Muscle of leg (tissue), 3 donors: ENCODE measurements at regions not wholly inside any gene's neighbourhood (a gene's known extent, or its start where the extent isn't known, plus 50 kb on each side); places are given as distances from the start of the nearest gene placed in this dataset.

Experiments used
- DNase-seq: peaks from one replicate; pipeline ENCODE4 v3.0.0; 2013
- H3K27ac ChIP-seq: one replicate; pipeline ENCODE4 v1.5.1; 2013; ENCODE audit warnings: mild to moderate bottlenecking, low read length, control low read depth
- H3K27me3 ChIP-seq: one replicate; pipeline ENCODE4 v1.6.1; 2013; ENCODE audit warnings: low read length; ENCODE audit not compliant: control insufficient read depth, insufficient read depth
- H3K36me3 ChIP-seq: one replicate; pipeline ENCODE4 v1.6.1; 2013; ENCODE audit warnings: low read length; ENCODE audit not compliant: control insufficient read depth, insufficient read depth
- H3K4me1 ChIP-seq: one replicate; pipeline ENCODE4 v1.6.1; 2013; ENCODE audit warnings: low read length; ENCODE audit not compliant: control insufficient read depth, insufficient read depth
- H3K4me3 ChIP-seq: one replicate; pipeline ENCODE4 v1.5.1; 2013; ENCODE audit warnings: low read length, control low read depth
- H3K9me3 ChIP-seq: replicated peaks from 2 replicates; pipeline ENCODE4 v1.6.1; 2013; ENCODE audit warnings: low read depth, low read length; ENCODE audit not compliant: control insufficient read depth
- WGBS: methylation state at CpG from one replicate; pipeline ENCODE4 v1.1.5; 2013; ENCODE audit warnings: missing lambda C conversion rate; ENCODE audit not compliant: insufficient coverage; 5-methylcytosine and 5-hydroxymethylcytosine counted together

DNA sequence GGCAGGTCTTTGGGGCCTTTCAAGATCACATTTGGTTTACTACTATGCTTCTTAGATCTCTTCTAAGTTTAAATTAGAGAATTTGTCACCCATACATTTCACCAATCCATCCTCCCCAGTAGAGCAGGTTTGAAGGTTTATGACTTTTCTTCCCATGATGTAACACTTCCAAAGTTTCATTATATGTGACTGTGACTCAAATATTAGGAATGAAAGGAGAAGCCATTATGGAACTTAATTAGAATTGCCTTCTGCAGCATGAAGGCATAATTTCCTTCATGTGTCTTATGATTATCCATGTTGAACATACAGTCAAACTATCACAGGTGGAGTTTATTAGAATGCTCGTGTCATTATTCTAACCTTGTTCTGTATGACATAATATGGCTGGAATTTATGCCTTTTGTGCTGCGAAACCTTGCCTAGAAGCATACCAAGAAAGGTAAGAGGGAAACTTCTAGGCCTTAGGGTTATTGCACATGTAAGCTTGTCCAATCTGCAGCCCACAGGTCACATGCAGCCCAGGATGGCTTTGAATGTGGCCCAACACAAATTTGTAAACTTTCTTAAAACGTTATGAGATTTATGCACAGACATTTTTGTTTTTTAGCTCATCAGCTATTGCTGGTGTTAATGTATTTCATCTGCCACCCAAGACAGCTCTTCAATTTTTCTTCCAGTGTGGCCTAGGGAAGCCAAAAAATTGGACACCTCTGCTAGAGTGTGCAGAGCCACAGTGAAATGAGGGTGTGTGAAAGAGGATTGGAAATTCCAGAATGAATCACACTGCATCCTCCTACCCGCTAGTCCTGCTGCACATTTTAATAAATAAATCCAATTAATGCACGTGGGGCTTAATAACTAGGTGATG lies 133.6 kb downstream of the TMEM26 start:
- no peak for DNase-seq
- Histone ChIP-seq H3K4me1 (no peaks in the 10 kb centered on the region), H3K9me3 (no peaks in the 10 kb centered on the region), H3K27ac (no peak overlapping the region), H3K36me3 (no peaks in the 10 kb centered on the region), H3K4me3 (no peak overlapping the region), H3K27me3 (no peaks in the 10 kb centered on the region)
- 80% methylated on average over 2 of the region's 5 CpGs for WGBS

DNA sequence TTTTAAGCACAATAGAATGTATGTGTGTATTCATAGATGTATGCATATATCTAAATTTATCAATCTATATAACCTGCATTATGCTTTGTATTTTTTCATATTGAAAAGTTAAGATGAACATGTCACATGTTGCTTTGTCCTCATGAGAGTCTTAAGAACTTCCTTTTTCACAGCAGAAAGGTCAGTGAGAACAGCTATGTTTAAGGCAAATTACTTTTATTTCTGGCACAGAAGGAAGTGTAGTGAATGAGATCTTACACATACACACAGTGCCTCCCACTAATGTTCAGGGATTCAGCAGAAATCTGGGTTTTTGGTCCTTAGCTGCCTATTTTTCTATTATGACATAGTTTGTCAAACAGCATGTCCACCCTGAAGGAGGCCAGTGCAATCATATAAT lies 134.8 kb downstream of the TMEM26 start:
- no peak overlapping the region for H3K27ac ChIP-seq
- H3K36me3 ChIP-seq: no peaks in the 10 kb centered on the region
- no peaks in the 10 kb centered on the region for H3K27me3 ChIP-seq

DNA sequence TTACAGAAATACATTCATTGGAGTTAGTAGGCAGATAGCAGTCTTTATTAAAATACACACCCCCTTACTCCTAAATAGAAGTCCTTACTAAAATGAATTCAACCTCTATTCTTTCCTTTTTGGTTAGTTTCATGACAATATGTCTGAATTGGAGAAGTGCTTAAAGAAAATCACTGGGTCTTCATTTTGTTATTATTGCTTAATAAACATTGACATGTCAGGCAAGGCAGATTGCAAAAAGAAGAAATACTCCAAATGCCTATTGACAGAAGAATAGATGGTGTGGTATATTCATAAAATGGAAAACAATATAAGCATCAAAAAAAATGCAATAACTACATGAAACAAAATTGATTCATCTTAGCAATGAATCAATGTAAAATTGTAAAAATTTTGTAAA lies 135.5 kb downstream of the TMEM26 start:
- Histone ChIP-seq H3K4me3 (no peak overlapping the region), H3K36me3 (no peaks in the 10 kb centered on the region), H3K9me3 (no peaks in the 10 kb centered on the region), H3K27ac (no peak overlapping the region), H3K4me1 (no peaks in the 10 kb centered on the region), H3K27me3 (no peaks in the 10 kb centered on the region)
- no peak for DNase-seq

More for the DNA sequence above, 134.8 kb downstream of the TMEM26 start:
- H3K9me3 ChIP-seq: no peaks in the 10 kb centered on the region
- no peaks in the 10 kb centered on the region for H3K4me1 ChIP-seq
- DNase-seq: no peak
- no peak overlapping the region for H3K4me3 ChIP-seq

DNA sequence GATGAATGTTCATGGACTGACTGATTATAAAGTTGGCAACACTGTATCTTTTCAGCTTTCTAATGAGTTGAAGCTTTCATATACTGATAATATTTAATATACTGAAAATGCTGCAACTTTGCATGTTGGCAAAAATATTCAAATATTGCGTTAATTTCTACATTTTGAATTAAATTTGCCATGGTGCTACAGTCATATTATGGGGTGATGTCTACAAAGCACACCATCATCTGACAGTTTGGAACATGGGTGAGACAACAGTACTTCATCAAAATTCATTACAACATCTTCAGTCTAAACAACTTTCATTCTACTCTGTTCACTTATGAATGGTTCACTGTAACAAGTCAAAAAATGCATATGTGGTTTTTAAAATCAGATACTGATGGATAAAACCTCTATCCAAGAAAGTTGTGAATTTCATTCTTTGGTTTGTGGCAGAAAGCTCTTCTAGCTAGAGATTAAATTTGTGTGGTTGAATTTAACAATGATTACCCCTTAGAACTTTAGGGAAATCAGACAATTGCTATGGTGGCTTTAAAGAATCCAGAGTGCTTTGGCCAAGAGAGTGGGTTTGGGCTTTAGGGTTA lies 136.4 kb downstream of the TMEM26 start:
- Histone ChIP-seq H3K4me3 (no peak overlapping the region), H3K27me3 (no peaks in the 10 kb centered on the region), H3K27ac (no peak overlapping the region), H3K36me3 (no peaks in the 10 kb centered on the region), H3K9me3 (no peaks in the 10 kb centered on the region), H3K4me1 (no peaks in the 10 kb centered on the region)
- WGBS: no CpG with 5 or more reads among the region's 1 CpG
- no peak for DNase-seq

DNA sequence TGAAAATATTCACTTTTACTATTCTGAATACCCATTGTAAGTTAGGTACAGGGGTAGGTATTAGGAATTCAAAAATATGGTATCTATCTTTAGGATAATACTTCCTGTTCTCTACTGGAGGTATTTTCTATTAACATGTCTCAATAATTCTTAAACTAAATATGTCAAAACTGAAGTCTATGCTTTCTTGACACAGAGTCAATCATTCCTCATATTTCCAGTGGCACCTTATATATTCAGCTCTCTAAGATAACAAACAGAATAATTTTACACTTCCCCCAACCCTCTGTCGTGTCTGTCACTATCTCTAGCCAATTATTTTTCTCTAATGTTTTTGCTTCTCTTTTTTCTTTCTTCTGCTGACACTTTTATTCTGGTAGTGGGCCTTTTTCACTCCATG lies 138.9 kb downstream of the TMEM26 start:
- WGBS: 100% methylated on average over 1 of the region's 1 CpG
- DNase-seq: no peak
- H3K4me3 ChIP-seq: no peak overlapping the region

DNA sequence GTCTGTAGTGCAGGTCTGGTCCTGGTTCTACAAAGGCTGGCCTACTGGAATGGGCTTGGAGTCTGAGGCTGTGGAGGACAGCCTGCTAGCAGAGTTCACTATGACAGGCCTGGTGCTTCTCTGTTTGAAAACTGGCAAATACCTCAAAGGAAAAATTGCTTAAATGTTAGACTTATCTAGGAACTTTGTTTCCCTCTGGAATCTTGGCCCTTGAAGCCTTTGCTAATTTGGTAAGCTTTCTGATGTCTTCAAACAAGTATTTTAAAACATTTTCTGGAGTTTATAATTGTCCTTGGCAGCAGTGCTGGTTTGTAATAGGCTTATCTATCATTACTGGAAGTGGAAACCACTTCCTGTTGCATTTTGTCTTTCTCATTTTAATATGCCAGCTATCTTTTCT lies 139.7 kb downstream of the TMEM26 start:
- Histone ChIP-seq H3K27me3 (no peaks in the 10 kb centered on the region), H3K4me3 (no peak overlapping the region), H3K27ac (no peak overlapping the region), H3K4me1 (no peaks in the 10 kb centered on the region), H3K9me3 (no peaks in the 10 kb centered on the region), H3K36me3 (no peaks in the 10 kb centered on the region)
- DNase-seq: no peak

More for the DNA sequence above, 138.9 kb downstream of the TMEM26 start:
- Histone ChIP-seq H3K36me3 (no peaks in the 10 kb centered on the region), H3K4me1 (no peaks in the 10 kb centered on the region), H3K27ac (no peak overlapping the region), H3K9me3 (no peaks in the 10 kb centered on the region), H3K27me3 (no peaks in the 10 kb centered on the region)

DNA sequence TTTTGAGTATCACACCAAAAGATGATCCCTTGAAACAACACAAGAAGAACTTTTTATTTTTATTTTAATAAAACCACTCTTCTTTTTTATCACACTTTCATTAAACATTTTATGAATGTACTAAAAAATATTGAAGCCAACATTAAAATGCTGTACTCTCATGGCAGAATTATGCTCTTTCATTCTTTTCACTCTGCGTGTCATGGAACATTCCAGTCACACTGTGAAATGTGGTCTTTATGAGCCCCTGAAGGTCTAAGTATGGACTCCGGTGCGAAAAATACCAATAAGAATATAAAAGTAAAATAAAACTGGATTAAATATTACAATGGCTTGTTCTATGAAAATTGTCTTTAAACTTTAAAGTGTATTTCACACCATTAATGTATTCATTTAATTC lies 148.4 kb downstream of the TMEM26 start:
- no peaks in the 10 kb centered on the region for H3K36me3 ChIP-seq
- H3K9me3 ChIP-seq: no peaks in the 10 kb centered on the region
- DNase-seq: peak; percentile 87
- H3K27ac ChIP-seq: no peak overlapping the region
- no peaks in the 10 kb centered on the region for H3K27me3 ChIP-seq
- H3K4me1 ChIP-seq: peaks cover 2% of the 10 kb centered on the region
- no CpG with 5 or more reads among the region's 3 CpGs for WGBS
- H3K4me3 ChIP-seq: no peak overlapping the region

DNA sequence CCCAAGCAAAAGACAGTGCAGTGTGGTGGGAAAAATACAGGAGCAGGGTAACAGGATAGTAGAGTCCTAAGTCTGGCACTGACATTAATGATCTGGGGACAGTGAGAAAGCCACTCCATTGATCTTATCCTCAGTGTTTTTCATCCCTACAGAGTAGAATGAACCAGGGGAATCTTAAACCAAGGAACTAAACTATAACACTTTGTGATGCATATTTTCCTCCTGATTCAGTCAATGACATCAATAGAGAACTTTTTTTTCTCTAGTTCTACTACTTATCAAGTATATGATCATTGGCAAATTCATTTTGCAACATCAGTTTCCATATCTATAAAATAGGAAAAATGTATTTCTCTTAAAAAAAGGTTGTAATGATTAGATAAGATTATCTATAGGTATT lies 151.1 kb downstream of the TMEM26 start:
- Histone ChIP-seq H3K4me1 (peaks cover 2% of the 10 kb centered on the region), H3K27me3 (no peaks in the 10 kb centered on the region), H3K4me3 (no peak overlapping the region), H3K27ac (no peak overlapping the region), H3K36me3 (no peaks in the 10 kb centered on the region), H3K9me3 (peaks cover 3% of the 10 kb centered on the region)
- no peak for DNase-seq

DNA sequence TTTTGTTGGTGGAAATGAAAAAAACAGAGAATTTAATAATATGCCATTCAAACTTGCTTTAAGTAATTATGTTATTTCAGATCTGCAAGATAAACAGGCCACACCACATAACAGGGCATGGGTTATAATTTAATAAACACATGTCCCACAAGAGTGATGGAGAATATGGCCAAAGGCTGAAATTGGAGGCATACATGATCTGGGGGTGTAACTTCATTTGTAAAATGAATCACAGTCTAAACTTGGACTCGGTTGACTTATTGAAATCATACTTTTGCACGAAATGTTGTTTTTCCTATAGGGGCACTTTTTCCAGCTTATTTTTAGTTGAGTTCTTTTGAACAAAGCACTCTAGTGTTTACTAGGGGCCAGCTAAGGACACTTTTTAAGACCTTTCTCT lies 151.6 kb downstream of the TMEM26 start:
- Histone ChIP-seq H3K4me1 (peaks cover 2% of the 10 kb centered on the region), H3K27ac (no peak overlapping the region), H3K4me3 (no peak overlapping the region), H3K27me3 (no peaks in the 10 kb centered on the region), H3K9me3 (peaks cover 3% of the 10 kb centered on the region), H3K36me3 (no peaks in the 10 kb centered on the region)
- DNase-seq: peak; percentile 68
- no CpG with 5 or more reads among the region's 2 CpGs for WGBS

DNA sequence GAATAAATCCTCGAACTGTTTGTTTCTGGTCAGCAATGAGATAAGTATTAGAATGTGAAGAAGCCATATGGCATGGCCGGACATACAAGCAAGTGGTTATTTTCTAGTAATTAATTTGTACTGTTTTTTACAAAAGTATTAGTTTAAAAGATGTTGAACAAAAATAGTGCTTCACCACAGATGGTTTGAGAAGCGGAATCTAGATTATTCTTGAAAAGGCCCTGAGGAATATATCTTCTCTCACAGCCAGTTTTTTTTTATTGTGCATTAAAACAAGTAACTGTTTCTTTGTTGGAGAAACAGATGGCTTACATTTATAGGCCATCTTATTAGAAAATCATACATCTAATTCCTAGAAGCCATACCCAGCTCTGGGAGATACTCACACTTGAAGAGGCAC lies 153.3 kb downstream of the TMEM26 start:
- Histone ChIP-seq H3K27ac (peak overlapping the region; percentile 58), H3K27me3 (no peaks in the 10 kb centered on the region), H3K36me3 (no peaks in the 10 kb centered on the region), H3K9me3 (peaks cover 3% of the 10 kb centered on the region), H3K4me3 (no peak overlapping the region), H3K4me1 (peaks cover 2% of the 10 kb centered on the region)
- DNase-seq: peak; percentile 64
- WGBS: 60% methylated on average over 1 of the region's 3 CpGs
